ENCODE measurements at regions not wholly inside any gene's neighbourhood (a gene's known extent, or its start where the extent isn't known, plus 50 kb on each side); places are given as distances from the start of the nearest gene placed in this dataset.

DNA sequence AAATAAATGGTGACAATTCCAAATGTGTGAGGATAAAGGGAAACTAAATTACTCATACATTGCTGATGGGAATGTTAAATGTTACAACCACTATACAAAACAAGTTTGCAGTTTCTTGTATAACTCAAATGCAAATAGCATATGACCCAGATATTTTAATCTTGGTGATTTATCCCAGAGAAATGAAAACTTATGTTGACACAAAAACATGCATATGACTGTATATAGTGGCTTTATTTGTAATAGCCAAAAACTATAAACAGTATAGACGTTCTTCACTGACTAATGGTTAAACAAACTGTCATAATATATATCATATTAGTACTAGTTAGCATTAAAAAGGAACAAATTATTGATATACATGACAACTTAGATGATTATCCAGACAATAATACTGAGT lies 619.2 kb downstream of the PDHA2 start:
- no peak for TF ChIP-seq CTCF (IDR thresholded peaks at IDR 0.05; ENCODE audit: low read depth, low read length)
- no peak for DNase-seq

DNA sequence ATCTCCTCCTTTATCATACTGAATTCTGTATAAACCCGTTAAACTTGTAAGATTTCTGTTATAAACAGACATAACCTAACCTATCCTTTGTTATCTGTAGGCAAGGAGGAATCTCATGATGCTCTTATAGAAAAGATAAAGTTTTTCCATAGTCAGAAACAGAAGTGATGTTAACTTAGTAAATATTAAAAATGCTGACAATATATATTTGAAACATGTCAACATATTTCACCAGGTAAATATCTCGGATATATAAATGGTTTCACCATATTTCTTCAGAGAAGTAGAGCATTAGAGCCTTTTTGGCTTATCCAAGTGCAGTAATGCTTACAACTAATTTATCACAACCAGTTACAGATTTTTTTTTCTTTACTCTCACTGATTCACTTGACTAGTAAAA lies 625.9 kb downstream of the PDHA2 start:
- TF ChIP-seq CTCF (IDR thresholded peaks at IDR 0.05; ENCODE audit: low read depth, low read length) = no peak
- Histone ChIP-seq H3K36me3 (no peaks in the 10 kb centered on the region), H3K27ac (no peak overlapping the region), H3K4me3 (ENCODE audit: low read depth, low read length) (no peak overlapping the region), H3K9me3 (ENCODE audit: severe bottlenecking) (no peaks in the 10 kb centered on the region), H3K27me3 (ENCODE audit: insufficient read depth, low read depth, severe bottlenecking) (no peaks in the 10 kb centered on the region)
- DNase-seq = no peak

More for the DNA sequence above, 619.2 kb downstream of the PDHA2 start:
- Histone ChIP-seq H3K4me3 (ENCODE audit: low read depth, low read length) (no peak overlapping the region), H3K9me3 (ENCODE audit: severe bottlenecking) (no peaks in the 10 kb centered on the region), H3K36me3 (no peaks in the 10 kb centered on the region), H3K27ac (no peak overlapping the region), H3K27me3 (ENCODE audit: insufficient read depth, low read depth, severe bottlenecking) (no peaks in the 10 kb centered on the region)

- no peak overlapping the region for H3K4me3 ChIP-seq (ENCODE audit: low read depth, low read length)
- H3K9me3 ChIP-seq (ENCODE audit: severe bottlenecking) = no peaks in the 10 kb centered on the region
- H3K27me3 ChIP-seq (ENCODE audit: insufficient read depth, low read depth, severe bottlenecking) = no peaks in the 10 kb centered on the region
- H3K36me3 ChIP-seq = no peaks in the 10 kb centered on the region
- no peak for DNase-seq
- no peak overlapping the region for H3K27ac ChIP-seq
- TF ChIP-seq CTCF (IDR thresholded peaks at IDR 0.05; ENCODE audit: low read depth, low read length) = no peak
These were observed 632.3 kb downstream of the PDHA2 start for GRCh38 chr4:96471956-96472867.

DNA sequence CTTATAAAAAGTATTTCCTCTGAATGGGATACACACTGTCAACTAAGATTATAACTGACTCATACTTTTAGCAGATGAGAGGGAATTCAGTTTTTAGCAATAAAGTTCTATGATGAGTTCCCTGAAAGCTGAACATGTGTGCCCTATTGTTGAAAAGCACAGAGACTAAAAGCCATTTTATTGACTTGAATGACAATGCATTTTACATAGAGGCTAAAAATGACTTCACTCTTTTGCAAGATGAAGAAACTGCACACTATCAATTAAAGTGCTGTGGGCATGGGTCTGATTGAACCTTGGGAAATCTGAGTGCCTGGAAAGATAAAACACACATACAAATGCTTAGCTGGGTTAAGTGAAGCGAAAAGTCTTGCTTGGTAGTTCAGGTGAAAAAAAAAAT lies 633.4 kb downstream of the PDHA2 start:
- Histone ChIP-seq H3K36me3 (no peaks in the 10 kb centered on the region), H3K27me3 (ENCODE audit: insufficient read depth, low read depth, severe bottlenecking) (no peaks in the 10 kb centered on the region), H3K27ac (no peak overlapping the region), H3K9me3 (ENCODE audit: severe bottlenecking) (no peaks in the 10 kb centered on the region), H3K4me3 (ENCODE audit: low read depth, low read length) (no peak overlapping the region)
- no peak for DNase-seq
- no peak for TF ChIP-seq CTCF (IDR thresholded peaks at IDR 0.05; ENCODE audit: low read depth, low read length)

- no peaks in the 10 kb centered on the region for H3K9me3 ChIP-seq (ENCODE audit: severe bottlenecking)
- peak; percentile 57 for DNase-seq
- H3K27me3 ChIP-seq (ENCODE audit: insufficient read depth, low read depth, severe bottlenecking) = no peaks in the 10 kb centered on the region
- H3K4me3 ChIP-seq (ENCODE audit: low read depth, low read length) = no peak overlapping the region
- TF ChIP-seq CTCF (IDR thresholded peaks at IDR 0.05; ENCODE audit: low read depth, low read length) = peak; percentile 37; the same call in 1 of the 2 replicates
- H3K36me3 ChIP-seq = no peaks in the 10 kb centered on the region
- no peak overlapping the region for H3K27ac ChIP-seq
These were observed 643.6 kb downstream of the PDHA2 start for GRCh38 chr4:96483308-96484030.

Measured in WERI-Rb-1 (cell line).